ENCODE measurements at regions not wholly inside any gene's neighbourhood (a gene's known extent, or its start where the extent isn't known, plus 50 kb on each side); places are given as distances from the start of the nearest gene placed in this dataset.

DNA sequence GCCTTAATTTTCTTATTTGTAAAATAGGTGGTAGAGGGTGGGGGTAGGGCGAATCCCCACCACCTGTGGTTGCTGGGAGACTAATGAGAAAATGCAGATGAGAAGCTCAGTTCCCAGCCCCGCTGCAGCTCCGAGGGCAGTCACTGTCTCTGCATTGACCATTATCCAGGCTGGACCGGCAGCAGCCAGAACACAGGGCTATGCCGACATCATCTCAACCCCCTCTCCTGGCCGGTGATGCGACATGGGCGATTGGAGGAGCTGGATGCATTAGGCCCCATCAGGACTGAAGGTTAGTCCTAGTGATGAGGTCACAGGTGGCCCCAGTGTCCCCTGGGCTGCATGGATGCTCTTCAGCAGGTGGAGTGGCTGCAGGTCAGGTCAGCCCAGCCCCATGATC, 412.4 kb downstream of the CTTN start:
- no peak for TF ChIP-seq ZFP41 (CRISPR knock-in tag; IDR thresholded peaks at IDR 0.05; ENCODE audit: borderline replicate concordance)
- TF ChIP-seq ZNF577 (CRISPR knock-in tag; IDR thresholded peaks at IDR 0.05; ENCODE audit: borderline replicate concordance, low read depth): no peak
- TF ChIP-seq YY1 (IDR thresholded peaks at IDR 0.05; ENCODE audit: insufficient read depth, insufficient replicate concordance, low read depth, low read length): no peak
- no peak for TF ChIP-seq EZH2 (conservative IDR thresholded peaks at IDR 0.05; ENCODE audit: low read depth, low read length)
- no peak for TF ChIP-seq AHR (CRISPR knock-in tag; IDR thresholded peaks at IDR 0.05)
- TF ChIP-seq ZMAT3 (CRISPR knock-in tag; conservative IDR thresholded peaks at IDR 0.05): no peak
- TF ChIP-seq NR2C2 (CRISPR knock-in tag; IDR thresholded peaks at IDR 0.05; ENCODE audit: borderline replicate concordance): no peak
- no peak for TF ChIP-seq ERF (CRISPR knock-in tag; IDR thresholded peaks at IDR 0.05)
- no peak for TF ChIP-seq RELA (CRISPR knock-in tag; IDR thresholded peaks at IDR 0.05)
- TF ChIP-seq KAT8 (CRISPR knock-in tag; IDR thresholded peaks at IDR 0.05): no peak
